HEK293T (cell line): ENCODE measurements at regions not wholly inside any gene's neighbourhood (a gene's known extent, or its start where the extent isn't known, plus 50 kb on each side); places are given as distances from the start of the nearest gene placed in this dataset.

Experiments
- ARNT ChIP-seq: fragments of 450-650 bp; IDR thresholded peaks from 2 replicates; pipeline ENCODE4 v1.6.1; 2017; ENCODE audit warnings: mild to moderate bottlenecking
- BHLHE40 ChIP-seq: fragments of 450-650 bp; IDR thresholded peaks from 2 replicates; pipeline ENCODE4 v1.6.1; 2016; ENCODE audit warnings: mild to moderate bottlenecking, moderate library complexity, borderline replicate concordance
- ELF4 ChIP-seq: fragments of 450-650 bp; IDR thresholded peaks from 2 replicates; pipeline ENCODE4 v1.6.1; 2017; ENCODE audit warnings: antibody characterized with exemption
- FOXA1 ChIP-seq: fragments of 450-650 bp; IDR thresholded peaks from 2 replicates; pipeline ENCODE4 v1.6.1; 2016; ENCODE audit warnings: mild to moderate bottlenecking
- FOXK2 ChIP-seq: fragments of 450-650 bp; IDR thresholded peaks from 2 replicates; pipeline ENCODE4 v1.6.1; 2016; ENCODE audit warnings: mild to moderate bottlenecking
- FOXM1 ChIP-seq: fragments of 450-650 bp; IDR thresholded peaks from 2 replicates; pipeline ENCODE4 v1.6.1; 2017; ENCODE audit warnings: mild to moderate bottlenecking, borderline replicate concordance
- LEF1 ChIP-seq: fragments of 450-650 bp; IDR thresholded peaks from 2 replicates; pipeline ENCODE4 v1.6.1; 2017; ENCODE audit warnings: mild to moderate bottlenecking, borderline replicate concordance
- SP1 ChIP-seq: fragments of 450-650 bp; IDR thresholded peaks from 2 replicates; pipeline ENCODE4 v1.6.1; 2017
- SUZ12 ChIP-seq: fragments of 450-650 bp; IDR thresholded peaks from 2 replicates; pipeline ENCODE4 v1.6.1; 2016; ENCODE audit warnings: mild to moderate bottlenecking
- TARDBP ChIP-seq: fragments of 450-650 bp; IDR thresholded peaks from 2 replicates; pipeline ENCODE4 v1.6.1; 2016
- TF ChIP-seq, protein P1 (sequence below): fragments of 450-650 bp; IDR thresholded peaks from 2 replicates; pipeline ENCODE4 v1.6.1; 2016

DNA sequence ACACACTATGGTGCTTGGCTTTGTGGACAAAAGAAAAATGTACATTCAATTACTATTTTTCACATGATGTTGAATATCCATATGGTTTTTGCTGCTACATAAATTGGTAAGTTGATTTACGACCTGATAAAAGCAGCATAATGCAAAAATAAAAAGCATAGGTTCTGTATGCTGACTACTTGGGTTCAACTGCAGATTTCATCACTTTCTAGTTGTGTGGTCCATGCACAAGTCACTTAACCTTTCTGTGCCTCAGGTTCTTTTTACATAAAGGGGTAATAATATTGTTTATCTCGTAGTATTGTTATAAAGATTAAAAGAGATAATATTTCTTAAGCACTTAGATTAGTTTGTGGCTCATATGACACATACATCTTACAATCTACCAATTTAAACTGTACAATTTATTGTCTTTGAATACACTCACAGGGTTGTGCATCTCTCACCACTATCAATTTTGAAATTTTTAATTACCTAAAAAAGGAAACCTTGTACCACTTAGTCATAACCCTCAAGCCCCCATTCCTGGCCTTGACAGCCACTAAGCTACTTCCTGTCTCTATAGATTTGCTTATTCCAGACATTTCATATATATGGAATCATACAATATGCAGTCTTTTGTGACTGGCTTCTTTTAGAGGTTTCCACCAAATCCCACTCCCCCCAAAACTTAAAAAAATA lies 1443.9 kb downstream of the SUCLG1 start:
- TF ChIP-seq FOXK2 (no peak), TARDBP (no peak), FOXA1 (no peak), SUZ12 (no peak), ELF4 (no peak), BHLHE40 (no peak), SP1 (no peak), FOXM1 (no peak), LEF1 (no peak), ARNT (no peak)
- TF ChIP-seq, protein P1, sequence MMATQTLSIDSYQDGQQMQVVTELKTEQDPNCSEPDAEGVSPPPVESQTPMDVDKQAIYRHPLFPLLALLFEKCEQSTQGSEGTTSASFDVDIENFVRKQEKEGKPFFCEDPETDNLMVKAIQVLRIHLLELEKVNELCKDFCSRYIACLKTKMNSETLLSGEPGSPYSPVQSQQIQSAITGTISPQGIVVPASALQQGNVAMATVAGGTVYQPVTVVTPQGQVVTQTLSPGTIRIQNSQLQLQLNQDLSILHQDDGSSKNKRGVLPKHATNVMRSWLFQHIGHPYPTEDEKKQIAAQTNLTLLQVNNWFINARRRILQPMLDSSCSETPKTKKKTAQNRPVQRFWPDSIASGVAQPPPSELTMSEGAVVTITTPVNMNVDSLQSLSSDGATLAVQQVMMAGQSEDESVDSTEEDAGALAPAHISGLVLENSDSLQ: no peak
